Hepatocyte (in vitro differentiated cells): ENCODE measurements at regions not wholly inside any gene's neighbourhood (a gene's known extent, or its start where the extent isn't known, plus 50 kb on each side); places are given as distances from the start of the nearest gene placed in this dataset.

Experiments used
- DNase-seq: peaks from one replicate; pipeline ENCODE4 v3.0.0-alpha.2; 2016; ENCODE audit warnings: low spot score
- H2AFZ ChIP-seq: fragments of 200-600 bp; sonication (generic); 2 replicates; pipeline ENCODE4 v1.6.0; 2016; ENCODE audit warnings: antibody characterized with exemption, mild to moderate bottlenecking
- H3K27ac ChIP-seq: fragments of 200-600 bp; sonication (generic); 2 replicates; pipeline ENCODE4 v1.5.1; 2016; ENCODE audit warnings: mild to moderate bottlenecking
- H3K27me3 ChIP-seq: fragments of 200-600 bp; sonication (generic); 2 replicates; pipeline ENCODE4 v1.6.1; 2016
- H3K36me3 ChIP-seq: fragments of 200-600 bp; sonication (generic); replicated peaks from 2 replicates; pipeline ENCODE4 v1.5.1; 2016; ENCODE audit warnings: low read depth; ENCODE audit not compliant: insufficient read depth
- H3K4me1 ChIP-seq: fragments of 200-600 bp; sonication (generic); 2 replicates; pipeline ENCODE4 v1.5.1; 2016; ENCODE audit warnings: mild to moderate bottlenecking, moderate library complexity; ENCODE audit not compliant: insufficient read depth
- H3K4me2 ChIP-seq: fragments of 200-600 bp; sonication (generic); 2 replicates; pipeline ENCODE4 v1.6.0; 2016
- H3K4me3 ChIP-seq: fragments of 200-600 bp; sonication (generic); 2 replicates; pipeline ENCODE4 v1.5.1; 2016; ENCODE audit warnings: mild to moderate bottlenecking
- H3K79me2 ChIP-seq: fragments of 200-600 bp; sonication (generic); 2 replicates; pipeline ENCODE4 v1.6.0; 2017; ENCODE audit warnings: mild to moderate bottlenecking
- H3K9me2 ChIP-seq: fragments of 200-600 bp; sonication (generic); replicated peaks from 2 replicates; pipeline ENCODE4 v1.6.0; 2017; ENCODE audit warnings: mild to moderate bottlenecking; ENCODE audit not compliant: insufficient read depth
- H3K9me3 ChIP-seq: fragments of 200-600 bp; sonication (generic); 2 replicates; pipeline ENCODE4 v1.5.1; 2016; ENCODE audit warnings: low read depth, mild to moderate bottlenecking
- H4K20me1 ChIP-seq: fragments of 200-600 bp; sonication (generic); 2 replicates; pipeline ENCODE4 v1.6.0; 2016; ENCODE audit warnings: mild to moderate bottlenecking; ENCODE audit not compliant: insufficient read depth, poor library complexity, severe bottlenecking
- CTCF ChIP-seq: fragments of 200-600 bp; sonication (generic); IDR thresholded peaks from 2 replicates; pipeline ENCODE4 v1.5.1; 2016; ENCODE audit warnings: antibody characterized with exemption, mild to moderate bottlenecking; ENCODE audit not compliant: poor library complexity
- EZH2 ChIP-seq: fragments of 200-600 bp; sonication (generic); IDR thresholded peaks from 2 replicates; pipeline ENCODE4 v1.6.1; 2016; ENCODE audit warnings: antibody characterized with exemption, mild to moderate bottlenecking, borderline replicate concordance
- EZH2phosphoT487 ChIP-seq: fragments of 200-600 bp; sonication (generic); IDR thresholded peaks from one replicate; pipeline ENCODE4 v1.6.1; 2018; ENCODE audit warnings: antibody characterized with exemption, mild to moderate bottlenecking, low read depth, moderate library complexity; ENCODE audit not compliant: unreplicated experiment, severe bottlenecking
- WGBS: methylation state at CpG from one replicate; pipeline ENCODE4 v1.1.6; 2016; ENCODE audit warnings: low lambda C conversion rate; ENCODE audit errors: missing lambda C conversion rate; 5-methylcytosine and 5-hydroxymethylcytosine counted together

GRCh38 chrX:39985551-39985950, 112.2 kb downstream of the BCOR start:
- 61% methylated on average over 4 of the region's 4 CpGs for WGBS
- TF ChIP-seq CTCF, result no peak
- no peak for TF ChIP-seq EZH2
- no peak for TF ChIP-seq EZH2phosphoT487
- Histone ChIP-seq H3K27me3 (no peaks in the 10 kb centered on the region), H3K9me3 (no peaks in the 10 kb centered on the region), H3K4me2 (no peak overlapping the region), H2AFZ (no peak overlapping the region), H3K9me2 (no peaks in the 10 kb centered on the region), H3K79me2 (no peaks in the 10 kb centered on the region), H3K4me3 (no peak overlapping the region), H3K4me1 (peaks cover 12% of the 10 kb centered on the region), H3K27ac (no peak overlapping the region), H3K36me3 (no peaks in the 10 kb centered on the region), H4K20me1 (no peaks in the 10 kb centered on the region)
- DNase-seq, result no peak

- Histone ChIP-seq H3K4me3 (no peak overlapping the region), H3K9me2 (no peaks in the 10 kb centered on the region), H3K36me3 (no peaks in the 10 kb centered on the region), H3K4me1 (peaks cover 17% of the 10 kb centered on the region), H3K9me3 (no peaks in the 10 kb centered on the region), H3K79me2 (no peaks in the 10 kb centered on the region), H3K27me3 (no peaks in the 10 kb centered on the region), H3K4me2 (no peak overlapping the region), H2AFZ (no peak overlapping the region), H3K27ac (no peak overlapping the region), H4K20me1 (no peaks in the 10 kb centered on the region)
- no peak for DNase-seq
- TF ChIP-seq EZH2phosphoT487 (no peak), EZH2 (no peak), CTCF (no peak)
Measured at GRCh38 chrX:39988496-39988895, 109.3 kb downstream of the BCOR start.

- Histone ChIP-seq H3K27ac (no peak overlapping the region), H3K4me2 (no peak overlapping the region), H3K27me3 (no peaks in the 10 kb centered on the region), H3K4me3 (no peak overlapping the region), H3K36me3 (no peaks in the 10 kb centered on the region), H3K9me3 (no peaks in the 10 kb centered on the region), H3K9me2 (no peaks in the 10 kb centered on the region), H2AFZ (no peak overlapping the region), H4K20me1 (no peaks in the 10 kb centered on the region), H3K79me2 (no peaks in the 10 kb centered on the region), H3K4me1 (peaks cover 5% of the 10 kb centered on the region)
- no peak for DNase-seq
- 41% methylated on average over 2 of the region's 2 CpGs for WGBS
- TF ChIP-seq EZH2phosphoT487 (no peak), EZH2 (no peak), CTCF (no peak)
Measured at GRCh38 chrX:39990388-39990787, 107.4 kb downstream of the BCOR start.

GRCh38 chrX:39992300-39992699, 105.5 kb downstream of the BCOR start:
- DNase-seq, result no peak
- H2AFZ ChIP-seq, result no peak overlapping the region
- no peak overlapping the region for H3K4me2 ChIP-seq
- no peaks in the 10 kb centered on the region for H3K27me3 ChIP-seq
- 48% methylated on average over 7 of the region's 7 CpGs for WGBS
- no peaks in the 10 kb centered on the region for H3K9me3 ChIP-seq
- H4K20me1 ChIP-seq, result no peaks in the 10 kb centered on the region
- H3K36me3 ChIP-seq, result no peaks in the 10 kb centered on the region
- no peaks in the 10 kb centered on the region for H3K9me2 ChIP-seq
- no peak overlapping the region for H3K4me3 ChIP-seq
- no peak for TF ChIP-seq EZH2
- no peak for TF ChIP-seq EZH2phosphoT487
- TF ChIP-seq CTCF, result no peak
- H3K27ac ChIP-seq, result no peak overlapping the region
- H3K79me2 ChIP-seq, result no peaks in the 10 kb centered on the region
- H3K4me1 ChIP-seq, result peaks cover 10% of the 10 kb centered on the region
